Endothelial cell of umbilical vein (primary cell): ENCODE measurements at regions not wholly inside any gene's neighbourhood (a gene's known extent, or its start where the extent isn't known, plus 50 kb on each side); places are given as distances from the start of the nearest gene placed in this dataset.

ENCODE experiments used
- BruUV-seq: library from RNA; stranded (reverse); fragments of 400-500 nt; replicated peaks from 2 replicates; lab custom pipeline; 2021; lab: Mats Ljungman, UMichigan
- CTCF ChIA-PET: fragments of 300-600, 350-600 bp; sonication (Branson Sonifier 250); formaldehyde crosslinking; loops from one replicate; lab custom pipeline; 2021; ENCODE audit warnings: antibody characterized with exemption, inconsistent platforms; lab: Charles Lee
- POLR2A ChIA-PET: fragments of 300-600, 350-600 bp; sonication (Branson Sonifier 250); formaldehyde crosslinking; loops from one replicate; lab custom pipeline; 2021; ENCODE audit warnings: antibody characterized with exemption, inconsistent platforms; lab: Charles Lee
- DNase-seq: peaks from one replicate; pipeline ENCODE4 v3.0.0-alpha.2; 2011; ENCODE audit warnings: low read depth, low spot score
- FAIRE-seq: peaks from 2 replicates; lab custom pipeline; 2011; peaks lifted over from hg19 to GRCh38; lab: Jason Lieb, UNC
- H2AFZ ChIP-seq: 2 replicates; pipeline ENCODE4 v1.6.0; 2012; ENCODE audit warnings: low read depth, low read length, control low read depth, inconsistent platforms
- H3K27ac ChIP-seq: 2 replicates; pipeline ENCODE4 v1.5.1; 2011; ENCODE audit warnings: low read depth, mild to moderate bottlenecking, control low read depth, low read length, moderate library complexity; ENCODE audit not compliant: insufficient read depth
- H3K27me3 ChIP-seq, 2 experiments: 2 replicates each; pipeline versions ENCODE4 v1.6.0 to v1.6.1; 2011; ENCODE audit warnings: low read length in 2 of 2, mixed read lengths in 1 of 2; ENCODE audit not compliant: control insufficient read depth in 2 of 2, insufficient read depth in 2 of 2
- H3K36me3 ChIP-seq, 2 experiments: 2 replicates in 1 of 2; 3 replicates in 1 of 2; pipeline ENCODE4 v1.5.1; 2011; ENCODE audit warnings: low read length in 2 of 2, mild to moderate bottlenecking in 1 of 2, moderate library complexity in 1 of 2; ENCODE audit not compliant: control insufficient read depth in 2 of 2, insufficient read depth in 2 of 2; ENCODE audit errors: extremely low read depth in 1 of 2
- H3K4me1 ChIP-seq: 3 replicates; pipeline ENCODE4 v1.5.1; 2011; ENCODE audit warnings: mild to moderate bottlenecking, low read length; ENCODE audit not compliant: control insufficient read depth, insufficient read depth; ENCODE audit errors: extremely low read depth
- H3K4me2 ChIP-seq: 2 replicates; pipeline ENCODE4 v1.6.1; 2011; ENCODE audit warnings: low read length, control low read depth, mixed read lengths; ENCODE audit not compliant: insufficient read depth
- H3K4me3 ChIP-seq, 3 experiments: fragments of 200-600 bp in 1 of 3; sonication (generic), shearing (Covaris generic) in 1 of 3; replicated peaks in 1 of 3; 2 replicates each; pipeline ENCODE4 v1.5.1; 2011 to 2016; ENCODE audit warnings: control low read depth in 3 of 3, low read length in 3 of 3, mild to moderate bottlenecking in 2 of 3, inconsistent platforms in 1 of 3, low read depth in 1 of 3, moderate library complexity in 1 of 3; ENCODE audit not compliant: insufficient read depth in 1 of 3
- H3K79me2 ChIP-seq: 2 replicates; pipeline ENCODE4 v1.6.0; 2012; ENCODE audit warnings: low read length, inconsistent platforms; ENCODE audit not compliant: control insufficient read depth, insufficient read depth
- H3K9ac ChIP-seq: replicated peaks from 2 replicates; pipeline ENCODE3; 2011; ENCODE audit warnings: low read length, control low read depth; ENCODE audit not compliant: insufficient read depth; ENCODE audit errors: extremely low read depth
- H3K9me1 ChIP-seq: replicated peaks from 3 replicates; pipeline ENCODE4 v1.6.0; 2011; ENCODE audit warnings: mild to moderate bottlenecking, low read length; ENCODE audit not compliant: control insufficient read depth, insufficient read depth; ENCODE audit errors: extremely low read depth
- H3K9me3 ChIP-seq: replicated peaks from 2 replicates; pipeline ENCODE4 v1.5.1; 2012; ENCODE audit warnings: low read length, inconsistent platforms; ENCODE audit not compliant: control insufficient read depth, insufficient read depth
- H4K20me1 ChIP-seq: replicated peaks from 2 replicates; pipeline ENCODE3; 2011; ENCODE audit warnings: mild to moderate bottlenecking, low read length; ENCODE audit not compliant: control insufficient read depth, insufficient read depth; ENCODE audit errors: extremely low read depth
- EZH2 ChIP-seq: IDR thresholded peaks from 2 replicates; pipeline ENCODE4 v1.6.1; 2012; ENCODE audit warnings: borderline replicate concordance, low read depth, mild to moderate bottlenecking, moderate library complexity, low read length, inconsistent platforms; ENCODE audit not compliant: severe bottlenecking
- FOS ChIP-seq: IDR thresholded peaks from 2 replicates; pipeline ENCODE4 v1.6.1; 2011; ENCODE audit warnings: mild to moderate bottlenecking, low read length, moderate library complexity, borderline replicate concordance; ENCODE audit not compliant: insufficient read depth
- GATA2 ChIP-seq: IDR thresholded peaks from 2 replicates; pipeline ENCODE4 v1.7.0; 2011; ENCODE audit warnings: low read depth, mild to moderate bottlenecking, moderate library complexity, mixed read lengths, low read length; ENCODE audit not compliant: insufficient read length, insufficient read depth
- JUN ChIP-seq: IDR thresholded peaks from 2 replicates; pipeline ENCODE4 v1.6.1; 2011; ENCODE audit warnings: borderline replicate concordance, low read depth; ENCODE audit not compliant: insufficient read length, insufficient read depth
- MYC ChIP-seq: IDR thresholded peaks from one replicate; pipeline ENCODE4 v1.6.1; 2011; ENCODE audit warnings: mild to moderate bottlenecking, low read depth, low read length
- POLR2A ChIP-seq: IDR thresholded peaks from 2 replicates; pipeline ENCODE4 v1.6.1; 2012; ENCODE audit warnings: low read depth, mild to moderate bottlenecking, control low read depth, low read length
- POLR2AphosphoS5 ChIP-seq: IDR thresholded peaks from 2 replicates; pipeline ENCODE4 v1.6.1; 2012; ENCODE audit warnings: low read depth, mild to moderate bottlenecking, control low read depth, low read length, moderate library complexity; ENCODE audit not compliant: insufficient read depth
- dilution Hi-C: fragments of 300-500 bp; cut with MboI; formaldehyde crosslinking; loops from one replicate; pipeline ENCODE4 v1.15.0; 2019; ENCODE audit warnings: low sequenced_read_pairs; ENCODE audit not compliant: extremely low pct_ligation_motif_present
- intact Hi-C: fragments of 100-400 bp; cut with micrococcal nuclease; formaldehyde crosslinking; loops from one replicate; pipeline ENCODE4 v1.10.0; 2022
- TF ChIP-seq, protein P1 (sequence below): IDR thresholded peaks from 2 replicates; pipeline ENCODE4 v1.6.1; 2011; ENCODE audit not compliant: insufficient read depth, insufficient read length
- TF ChIP-seq, protein P2 (sequence below), 2 donors: IDR thresholded peaks; 1 replicate in 1 of 2; 2 replicates in 1 of 2; pipeline ENCODE4 v1.5.1; 2011; ENCODE audit warnings: low read length in 2 of 2, mild to moderate bottlenecking in 2 of 2, moderate library complexity in 2 of 2, control low read depth in 1 of 2, inconsistent platforms in 1 of 2, low read depth in 1 of 2; ENCODE audit not compliant: insufficient read depth in 1 of 2; ENCODE audit errors: extremely low read depth in 1 of 2

DNA sequence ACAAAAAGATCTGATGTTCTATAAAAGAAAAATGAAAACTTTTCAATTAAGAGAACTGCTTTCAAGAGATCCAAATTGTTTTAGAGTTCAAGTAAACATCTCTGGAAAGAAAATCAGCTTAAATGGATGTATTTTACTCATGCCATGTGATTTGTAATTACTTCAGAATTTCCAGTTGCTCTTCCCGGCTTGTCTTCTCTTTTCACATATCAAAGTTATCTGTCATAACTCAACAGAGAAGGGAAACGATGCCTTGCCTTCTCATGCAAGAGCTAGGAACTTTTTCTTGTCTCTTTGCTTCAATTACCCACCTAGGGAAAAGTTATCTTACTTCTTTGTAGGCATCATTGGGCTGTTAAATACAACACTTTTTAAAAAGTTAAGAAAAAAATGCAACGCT lies 255.2 kb upstream of the POU2AF2 start:
- H3K9ac ChIP-seq: no peak overlapping the region
- no peaks in the 10 kb centered on the region for H4K20me1 ChIP-seq
- H3K9me3 ChIP-seq: no peaks in the 10 kb centered on the region
- no peaks in the 10 kb centered on the region for H3K27me3 ChIP-seq
- H3K9me1 ChIP-seq: no peaks in the 10 kb centered on the region
- ChIA-PET CTCF (no interaction called here), POLR2A (no interaction called here)
- intact Hi-C loops (no loop called here), dilution Hi-C loops (no loop called here)
- no peak for TF ChIP-seq MYC
- TF ChIP-seq, protein P1, sequence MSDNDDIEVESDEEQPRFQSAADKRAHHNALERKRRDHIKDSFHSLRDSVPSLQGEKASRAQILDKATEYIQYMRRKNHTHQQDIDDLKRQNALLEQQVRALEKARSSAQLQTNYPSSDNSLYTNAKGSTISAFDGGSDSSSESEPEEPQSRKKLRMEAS: no peak
- TF ChIP-seq, protein P2, sequence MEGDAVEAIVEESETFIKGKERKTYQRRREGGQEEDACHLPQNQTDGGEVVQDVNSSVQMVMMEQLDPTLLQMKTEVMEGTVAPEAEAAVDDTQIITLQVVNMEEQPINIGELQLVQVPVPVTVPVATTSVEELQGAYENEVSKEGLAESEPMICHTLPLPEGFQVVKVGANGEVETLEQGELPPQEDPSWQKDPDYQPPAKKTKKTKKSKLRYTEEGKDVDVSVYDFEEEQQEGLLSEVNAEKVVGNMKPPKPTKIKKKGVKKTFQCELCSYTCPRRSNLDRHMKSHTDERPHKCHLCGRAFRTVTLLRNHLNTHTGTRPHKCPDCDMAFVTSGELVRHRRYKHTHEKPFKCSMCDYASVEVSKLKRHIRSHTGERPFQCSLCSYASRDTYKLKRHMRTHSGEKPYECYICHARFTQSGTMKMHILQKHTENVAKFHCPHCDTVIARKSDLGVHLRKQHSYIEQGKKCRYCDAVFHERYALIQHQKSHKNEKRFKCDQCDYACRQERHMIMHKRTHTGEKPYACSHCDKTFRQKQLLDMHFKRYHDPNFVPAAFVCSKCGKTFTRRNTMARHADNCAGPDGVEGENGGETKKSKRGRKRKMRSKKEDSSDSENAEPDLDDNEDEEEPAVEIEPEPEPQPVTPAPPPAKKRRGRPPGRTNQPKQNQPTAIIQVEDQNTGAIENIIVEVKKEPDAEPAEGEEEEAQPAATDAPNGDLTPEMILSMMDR (IDR thresholded peaks at IDR 0.05; ENCODE audit: extremely low read depth in 1 of 2, insufficient read depth in 1 of 2, low read depth in 1 of 2, low read length in 2 of 2): no peak
- no peak overlapping the region for H2AFZ ChIP-seq
- no peaks in the 10 kb centered on the region for H3K36me3 ChIP-seq
- no peaks in the 10 kb centered on the region for H3K4me1 ChIP-seq
- H3K4me2 ChIP-seq: no peak overlapping the region
- H3K27ac ChIP-seq: no peak overlapping the region
- BruUV-seq: no TSS peak
- H3K79me2 ChIP-seq: no peaks in the 10 kb centered on the region
- FAIRE-seq (no peak), DNase-seq (no peak)
- H3K4me3 ChIP-seq: no peak overlapping the region

GRCh38 chr11:110989428-110990133 lies 255.9 kb upstream of the POU2AF2 start:
- DNase-seq: no peak
- no peaks in the 10 kb centered on the region for H3K79me2 ChIP-seq
- no peaks in the 10 kb centered on the region for H3K36me3 ChIP-seq
- no peaks in the 10 kb centered on the region for H3K9me3 ChIP-seq
- no peaks in the 10 kb centered on the region for H4K20me1 ChIP-seq
- no TSS peak for BruUV-seq
- ChIA-PET CTCF (no interaction called here), POLR2A (no interaction called here)
- H2AFZ ChIP-seq: no peak overlapping the region
- no peaks in the 10 kb centered on the region for H3K4me1 ChIP-seq
- FAIRE-seq: no peak
- dilution Hi-C loops (no loop called here), intact Hi-C loops (no loop called here)
- no peaks in the 10 kb centered on the region for H3K9me1 ChIP-seq
- no peak overlapping the region for H3K9ac ChIP-seq
- H3K4me2 ChIP-seq: no peak overlapping the region
- H3K4me3 ChIP-seq: no peak overlapping the region
- TF ChIP-seq, protein P2 (IDR thresholded peaks at IDR 0.05; ENCODE audit: extremely low read depth in 1 of 2, insufficient read depth in 1 of 2, low read depth in 1 of 2, low read length in 2 of 2): no peak
- TF ChIP-seq, protein P1: no peak
- no peak for TF ChIP-seq GATA2
- TF ChIP-seq MYC: no peak
- no peak for TF ChIP-seq FOS
- no peak for TF ChIP-seq POLR2A
- no peak for TF ChIP-seq JUN
- TF ChIP-seq POLR2AphosphoS5: no peak
- no peak for TF ChIP-seq EZH2
- no peaks in the 10 kb centered on the region for H3K27me3 ChIP-seq
- H3K27ac ChIP-seq: no peak overlapping the region
